Fibroblast of lung (primary cell): ENCODE measurements at regions not wholly inside any gene's neighbourhood (a gene's known extent, or its start where the extent isn't known, plus 50 kb on each side); places are given as distances from the start of the nearest gene placed in this dataset.
A peak's percentile ranks its signal among the peaks of the same experiment; 100 is the strongest.

Experiments
- DNase-seq, 2 donors: peaks; one replicate each; pipeline versions ENCODE4 v3.0.0 to v3.0.0-alpha.2; 2010; ENCODE audit warnings: low read depth in 2 of 2
- H2AFZ ChIP-seq: 2 replicates; pipeline ENCODE4 v1.5.1; 2012; ENCODE audit warnings: low read length, control low read depth, inconsistent platforms
- H3K27ac ChIP-seq: 2 replicates; pipeline ENCODE4 v1.5.1; 2011; ENCODE audit warnings: low read length, control low read depth; ENCODE audit not compliant: insufficient read depth
- H3K27me3 ChIP-seq: 2 replicates; pipeline ENCODE4 v1.5.1; 2011; ENCODE audit warnings: mild to moderate bottlenecking, low read length; ENCODE audit not compliant: control insufficient read depth, insufficient read depth
- H3K36me3 ChIP-seq: 2 replicates; pipeline ENCODE4 v1.5.1; 2011; ENCODE audit warnings: low read length; ENCODE audit not compliant: control insufficient read depth, insufficient read depth
- H3K4me1 ChIP-seq: 2 replicates; pipeline ENCODE4 v1.5.1; 2011; ENCODE audit warnings: low read length; ENCODE audit not compliant: control insufficient read depth, insufficient read depth; ENCODE audit errors: extremely low read depth
- H3K4me2 ChIP-seq: 2 replicates; pipeline ENCODE4 v1.5.1; 2011; ENCODE audit warnings: low read length, control low read depth; ENCODE audit not compliant: insufficient read depth; ENCODE audit errors: extremely low read depth
- H3K4me3 ChIP-seq, 4 experiments: fragments of 200-600 bp in 1 of 4; sonication (generic) in 1 of 4; replicated peaks in 1 of 4; 2 replicates each; pipeline ENCODE4 v1.5.1; 2011 to 2016; ENCODE audit warnings: low read length in 4 of 4, low read depth in 3 of 4, mild to moderate bottlenecking in 3 of 4, control low read depth in 2 of 4, inconsistent platforms in 1 of 4, mixed read lengths in 1 of 4; ENCODE audit not compliant: insufficient read depth in 1 of 4; ENCODE audit errors: control extremely low read depth in 1 of 4
- H3K79me2 ChIP-seq: 2 replicates; pipeline ENCODE4 v1.5.1; 2012; ENCODE audit warnings: mild to moderate bottlenecking, low read length, inconsistent platforms; ENCODE audit not compliant: control insufficient read depth, insufficient read depth
- H3K9ac ChIP-seq: 2 replicates; pipeline ENCODE4 v1.5.1; 2011; ENCODE audit warnings: mild to moderate bottlenecking, low read length, control low read depth; ENCODE audit not compliant: insufficient read depth
- H3K9me3 ChIP-seq: 2 replicates; pipeline ENCODE4 v1.5.1; 2012; ENCODE audit warnings: low read depth, low read length; ENCODE audit not compliant: control insufficient read depth, insufficient read depth
- H4K20me1 ChIP-seq: 2 replicates; pipeline ENCODE4 v1.5.1; 2011; ENCODE audit warnings: low read length; ENCODE audit not compliant: control insufficient read depth, insufficient read depth; ENCODE audit errors: extremely low read depth
- EZH2 ChIP-seq: IDR thresholded peaks from 2 replicates; pipeline ENCODE4 v1.5.1; 2012; ENCODE audit warnings: low read length, control low read depth, mild to moderate bottlenecking; ENCODE audit errors: missing control alignments
- TF ChIP-seq, protein P1 (sequence below), 2 donors: IDR thresholded peaks in 1 of 2; conservative IDR thresholded peaks in 1 of 2; 1 replicate in 1 of 2; 2 replicates in 1 of 2; pipeline ENCODE4 v1.5.1; 2011 to 2012; ENCODE audit warnings: low read length in 2 of 2, control low read depth in 1 of 2, inconsistent platforms in 1 of 2, low read depth in 1 of 2, mild to moderate bottlenecking in 1 of 2

DNA sequence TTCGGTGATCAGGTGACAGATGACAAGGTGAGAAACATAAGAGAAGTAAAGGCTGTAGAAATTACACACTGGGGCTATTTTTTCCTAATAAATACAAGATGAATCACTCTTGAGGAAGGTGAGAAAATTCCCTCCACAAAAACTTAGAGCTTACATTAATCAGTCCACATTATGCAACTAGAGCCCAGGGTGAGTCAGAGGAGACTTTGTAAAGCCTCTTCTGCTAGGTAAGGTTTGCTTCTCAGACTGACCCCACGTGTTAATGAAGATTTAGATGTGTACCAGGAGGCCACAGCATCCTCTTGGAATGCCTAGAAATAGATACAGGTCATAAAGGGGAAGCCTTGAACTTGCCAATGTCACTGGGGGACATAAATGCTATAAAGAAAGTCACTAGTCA is 396.0 kb upstream of the SMIM31 start:
- Histone ChIP-seq H3K9ac (no peak overlapping the region), H3K9me3 (no peaks in the 10 kb centered on the region), H3K4me3 (no peak overlapping the region), H3K4me1 (no peaks in the 10 kb centered on the region), H3K27me3 (no peaks in the 10 kb centered on the region), H3K4me2 (no peak overlapping the region), H3K36me3 (no peaks in the 10 kb centered on the region), H3K79me2 (no peaks in the 10 kb centered on the region), H2AFZ (no peak overlapping the region), H3K27ac (no peak overlapping the region), H4K20me1 (no peaks in the 10 kb centered on the region)
- peak; percentile 9 to 47 for DNase-seq
- TF ChIP-seq, protein P1, sequence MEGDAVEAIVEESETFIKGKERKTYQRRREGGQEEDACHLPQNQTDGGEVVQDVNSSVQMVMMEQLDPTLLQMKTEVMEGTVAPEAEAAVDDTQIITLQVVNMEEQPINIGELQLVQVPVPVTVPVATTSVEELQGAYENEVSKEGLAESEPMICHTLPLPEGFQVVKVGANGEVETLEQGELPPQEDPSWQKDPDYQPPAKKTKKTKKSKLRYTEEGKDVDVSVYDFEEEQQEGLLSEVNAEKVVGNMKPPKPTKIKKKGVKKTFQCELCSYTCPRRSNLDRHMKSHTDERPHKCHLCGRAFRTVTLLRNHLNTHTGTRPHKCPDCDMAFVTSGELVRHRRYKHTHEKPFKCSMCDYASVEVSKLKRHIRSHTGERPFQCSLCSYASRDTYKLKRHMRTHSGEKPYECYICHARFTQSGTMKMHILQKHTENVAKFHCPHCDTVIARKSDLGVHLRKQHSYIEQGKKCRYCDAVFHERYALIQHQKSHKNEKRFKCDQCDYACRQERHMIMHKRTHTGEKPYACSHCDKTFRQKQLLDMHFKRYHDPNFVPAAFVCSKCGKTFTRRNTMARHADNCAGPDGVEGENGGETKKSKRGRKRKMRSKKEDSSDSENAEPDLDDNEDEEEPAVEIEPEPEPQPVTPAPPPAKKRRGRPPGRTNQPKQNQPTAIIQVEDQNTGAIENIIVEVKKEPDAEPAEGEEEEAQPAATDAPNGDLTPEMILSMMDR (conservative IDR thresholded peaks at IDR 0.05 in 1 of 2, IDR thresholded peaks at IDR 0.05 in 1 of 2; ENCODE audit: low read depth in 1 of 2, low read length in 2 of 2): no peak
- no peak for TF ChIP-seq EZH2

DNA sequence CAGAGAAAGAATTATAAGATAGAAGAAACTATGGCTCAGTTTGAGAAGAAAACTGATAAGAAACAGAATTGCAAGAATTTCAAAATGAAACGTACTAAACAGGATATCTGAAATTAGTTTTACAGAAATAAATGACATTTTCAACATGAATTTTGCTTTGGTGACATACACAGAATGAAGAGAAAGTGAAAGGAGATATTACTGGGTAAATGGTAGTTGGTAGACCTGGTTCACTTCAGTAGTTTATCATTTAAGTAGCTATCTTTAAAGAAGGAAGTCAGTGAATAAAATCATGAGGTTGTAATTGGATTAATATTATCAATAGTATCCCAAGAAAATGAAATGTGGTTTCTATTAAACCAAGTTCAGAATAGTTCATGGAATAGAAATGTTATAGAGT is 395.5 kb upstream of the SMIM31 start:
- DNase-seq: no peak
- Histone ChIP-seq H3K4me3 (no peak overlapping the region), H3K4me1 (no peaks in the 10 kb centered on the region), H4K20me1 (no peaks in the 10 kb centered on the region), H3K36me3 (no peaks in the 10 kb centered on the region), H3K9me3 (no peaks in the 10 kb centered on the region), H3K9ac (no peak overlapping the region), H2AFZ (no peak overlapping the region), H3K27me3 (no peaks in the 10 kb centered on the region), H3K79me2 (no peaks in the 10 kb centered on the region), H3K4me2 (no peak overlapping the region), H3K27ac (no peak overlapping the region)
- TF ChIP-seq, protein P1 (conservative IDR thresholded peaks at IDR 0.05 in 1 of 2, IDR thresholded peaks at IDR 0.05 in 1 of 2; ENCODE audit: low read depth in 1 of 2, low read length in 2 of 2): no peak
- TF ChIP-seq EZH2: no peak

DNA sequence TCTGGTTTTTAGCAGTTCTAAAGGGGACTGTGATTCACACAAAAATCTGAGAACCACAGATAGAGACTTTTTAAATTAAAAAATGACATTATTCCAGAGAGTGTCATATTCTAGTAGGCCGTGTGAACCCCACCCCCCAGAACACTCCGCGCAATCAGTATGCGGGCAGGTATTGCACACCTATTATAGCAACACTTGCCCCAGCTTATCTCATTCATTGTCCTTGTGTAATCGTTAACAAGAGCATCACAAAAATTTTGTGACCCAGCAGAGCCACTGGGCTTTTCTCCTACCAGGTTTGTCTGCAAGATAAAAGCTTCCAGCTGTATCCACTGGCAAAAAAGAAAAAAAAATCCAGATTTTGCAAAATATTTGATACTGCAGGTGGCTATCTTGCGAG is 394.1 kb upstream of the SMIM31 start:
- DNase-seq: no peak
- no peaks in the 10 kb centered on the region for H4K20me1 ChIP-seq
- TF ChIP-seq, protein P1 (conservative IDR thresholded peaks at IDR 0.05 in 1 of 2, IDR thresholded peaks at IDR 0.05 in 1 of 2; ENCODE audit: low read depth in 1 of 2, low read length in 2 of 2): no peak
- no peak for TF ChIP-seq EZH2
- H3K27me3 ChIP-seq: no peaks in the 10 kb centered on the region
- H3K4me2 ChIP-seq: no peak overlapping the region
- no peak overlapping the region for H2AFZ ChIP-seq
- no peaks in the 10 kb centered on the region for H3K79me2 ChIP-seq
- H3K4me1 ChIP-seq: no peaks in the 10 kb centered on the region
- no peak overlapping the region for H3K9ac ChIP-seq
- no peak overlapping the region for H3K4me3 ChIP-seq
- no peaks in the 10 kb centered on the region for H3K9me3 ChIP-seq
- no peaks in the 10 kb centered on the region for H3K36me3 ChIP-seq
- H3K27ac ChIP-seq: no peak overlapping the region
